GM21423 (cell line): ENCODE measurements at regions not wholly inside any gene's neighbourhood (a gene's known extent, or its start where the extent isn't known, plus 50 kb on each side); places are given as distances from the start of the nearest gene placed in this dataset.

Source experiments
- ATAC-seq: cut with Tn5 transposase; IDR thresholded peaks from one replicate; pipeline ENCODE4 v1.9.1; 2021; ENCODE audit warnings: mild to moderate bottlenecking, moderate library complexity; ENCODE audit not compliant: unreplicated experiment

- no peak for ATAC-seq
Observed at GRCh38 chr17:73694491-73694890, 50.2 kb upstream of the SDK2 start.

- no peak for ATAC-seq
Observed at GRCh38 chr17:73695035-73695738, 50.9 kb upstream of the SDK2 start.

GRCh38 chr17:73696251-73696650 lies 52.0 kb upstream of the SDK2 start:
- no peak for ATAC-seq

- no peak for ATAC-seq
Observed at GRCh38 chr17:73697872-73698271, 53.6 kb upstream of the SDK2 start.

GRCh38 chr17:73698966-73699365 lies 54.7 kb upstream of the SDK2 start:
- no peak for ATAC-seq

GRCh38 chr17:73701701-73702100 lies 57.5 kb upstream of the SDK2 start:
- ATAC-seq: no peak

GRCh38 chr17:73703192-73703591 lies 58.9 kb upstream of the SDK2 start:
- no peak for ATAC-seq

GRCh38 chr17:73703917-73704316 lies 59.7 kb upstream of the SDK2 start:
- no peak for ATAC-seq

GRCh38 chr17:73705594-73705993 lies 61.3 kb upstream of the SDK2 start:
- no peak for ATAC-seq

GRCh38 chr17:73706428-73706827 lies 62.2 kb upstream of the SDK2 start:
- ATAC-seq: no peak

GRCh38 chr17:73706858-73707257 lies 62.6 kb upstream of the SDK2 start:
- ATAC-seq: no peak

- no peak for ATAC-seq
Observed at GRCh38 chr17:73707358-73707757, 63.1 kb upstream of the SDK2 start.

GRCh38 chr17:73710095-73710592 lies 65.9 kb upstream of the SDK2 start:
- ATAC-seq: no peak

GRCh38 chr17:73711184-73711583 lies 66.9 kb upstream of the SDK2 start:
- ATAC-seq: peak; percentile 87

- ATAC-seq: no peak
Observed at GRCh38 chr17:73711916-73712315, 67.7 kb upstream of the SDK2 start.

GRCh38 chr17:73713136-73713535 lies 68.9 kb upstream of the SDK2 start:
- no peak for ATAC-seq

GRCh38 chr17:73715769-73716168 lies 71.5 kb upstream of the SDK2 start:
- no peak for ATAC-seq

GRCh38 chr17:73717690-73718089 lies 73.4 kb upstream of the SDK2 start:
- no peak for ATAC-seq

- no peak for ATAC-seq
Observed at GRCh38 chr17:73718362-73718761, 74.1 kb upstream of the SDK2 start.

GRCh38 chr17:73718912-73719311 lies 74.7 kb upstream of the SDK2 start:
- no peak for ATAC-seq

- ATAC-seq: no peak
Observed at GRCh38 chr17:73719588-73720071, 75.4 kb upstream of the SDK2 start.

- ATAC-seq: no peak
Observed at GRCh38 chr17:73720187-73720834, 76.1 kb upstream of the SDK2 start.
